ENCODE measurements at regions not wholly inside any gene's neighbourhood (a gene's known extent, or its start where the extent isn't known, plus 50 kb on each side); places are given as distances from the start of the nearest gene placed in this dataset.

DNA sequence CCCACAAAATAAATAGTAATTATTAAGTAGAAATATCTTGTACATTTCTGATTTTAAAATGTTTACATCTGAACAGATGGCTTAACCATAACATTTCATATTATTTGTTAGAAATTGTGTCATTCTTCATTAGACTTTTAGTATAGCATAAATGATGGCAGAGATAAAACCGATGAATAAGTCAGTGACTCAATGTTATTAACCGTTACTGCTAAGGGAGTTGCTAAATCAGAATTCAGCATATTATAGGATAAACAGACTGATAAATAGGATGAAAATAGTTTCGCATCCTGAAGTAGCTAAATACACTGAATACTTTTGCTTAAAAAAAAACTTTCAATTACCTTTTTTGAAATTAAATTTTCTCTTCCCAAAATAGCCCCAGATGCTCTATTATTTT is 610.6 kb upstream of the ZP4 start:
- H3K4me3 ChIP-seq (ENCODE audit: low read depth, low read length): no peak overlapping the region
- DNase-seq (ENCODE audit: low read depth): no peak
- TF ChIP-seq, protein P1, sequence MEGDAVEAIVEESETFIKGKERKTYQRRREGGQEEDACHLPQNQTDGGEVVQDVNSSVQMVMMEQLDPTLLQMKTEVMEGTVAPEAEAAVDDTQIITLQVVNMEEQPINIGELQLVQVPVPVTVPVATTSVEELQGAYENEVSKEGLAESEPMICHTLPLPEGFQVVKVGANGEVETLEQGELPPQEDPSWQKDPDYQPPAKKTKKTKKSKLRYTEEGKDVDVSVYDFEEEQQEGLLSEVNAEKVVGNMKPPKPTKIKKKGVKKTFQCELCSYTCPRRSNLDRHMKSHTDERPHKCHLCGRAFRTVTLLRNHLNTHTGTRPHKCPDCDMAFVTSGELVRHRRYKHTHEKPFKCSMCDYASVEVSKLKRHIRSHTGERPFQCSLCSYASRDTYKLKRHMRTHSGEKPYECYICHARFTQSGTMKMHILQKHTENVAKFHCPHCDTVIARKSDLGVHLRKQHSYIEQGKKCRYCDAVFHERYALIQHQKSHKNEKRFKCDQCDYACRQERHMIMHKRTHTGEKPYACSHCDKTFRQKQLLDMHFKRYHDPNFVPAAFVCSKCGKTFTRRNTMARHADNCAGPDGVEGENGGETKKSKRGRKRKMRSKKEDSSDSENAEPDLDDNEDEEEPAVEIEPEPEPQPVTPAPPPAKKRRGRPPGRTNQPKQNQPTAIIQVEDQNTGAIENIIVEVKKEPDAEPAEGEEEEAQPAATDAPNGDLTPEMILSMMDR (IDR thresholded peaks at IDR 0.05; ENCODE audit: control insufficient read depth, extremely low read depth, insufficient read depth): no peak

DNA sequence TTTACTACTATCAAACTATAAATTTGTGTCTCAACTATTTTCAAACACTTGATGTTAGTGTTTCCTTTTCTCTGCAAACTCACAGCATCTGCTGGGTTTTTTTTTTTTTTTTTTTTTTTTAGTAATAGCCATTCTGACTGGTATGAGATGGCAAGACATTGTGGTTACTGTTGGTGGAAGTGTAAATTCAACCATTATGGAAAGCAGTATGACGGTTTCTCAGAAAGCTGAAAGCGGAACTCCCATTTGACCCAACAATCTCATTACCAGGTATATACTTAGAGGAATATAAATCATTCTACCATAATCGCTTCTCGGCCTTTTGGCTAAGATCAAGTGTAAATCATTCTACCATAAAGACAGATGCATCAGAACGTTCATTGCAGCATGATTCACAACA is 608.3 kb upstream of the ZP4 start:
- no peak overlapping the region for H3K4me3 ChIP-seq (ENCODE audit: low read depth, low read length)
- TF ChIP-seq, protein P1 (IDR thresholded peaks at IDR 0.05; ENCODE audit: control insufficient read depth, extremely low read depth, insufficient read depth): no peak
- DNase-seq (ENCODE audit: low read depth): no peak

DNA sequence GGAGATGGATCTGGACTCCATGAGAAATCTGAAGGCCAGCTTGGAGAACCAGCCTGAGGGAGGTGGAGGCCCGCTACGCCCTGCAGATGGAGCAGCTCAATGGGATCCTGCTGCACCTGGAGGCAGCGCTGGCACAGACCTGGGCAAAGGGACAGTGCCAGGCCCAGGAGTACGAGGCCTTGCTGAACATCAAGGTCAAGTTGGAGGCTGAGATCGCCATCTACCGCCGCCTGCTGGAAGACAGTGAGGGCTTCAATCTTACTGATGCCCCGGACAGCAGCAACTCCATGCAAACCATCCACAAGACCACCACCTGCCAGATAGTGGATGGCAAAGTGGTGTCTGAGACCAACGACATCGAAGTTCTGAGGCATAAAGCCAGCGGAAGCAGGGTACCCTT is 601.5 kb upstream of the ZP4 start:
- no peak for DNase-seq (ENCODE audit: low read depth)
- TF ChIP-seq, protein P1 (IDR thresholded peaks at IDR 0.05; ENCODE audit: control insufficient read depth, extremely low read depth, insufficient read depth): no peak
- no peak overlapping the region for H3K4me3 ChIP-seq (ENCODE audit: low read depth, low read length)

DNA sequence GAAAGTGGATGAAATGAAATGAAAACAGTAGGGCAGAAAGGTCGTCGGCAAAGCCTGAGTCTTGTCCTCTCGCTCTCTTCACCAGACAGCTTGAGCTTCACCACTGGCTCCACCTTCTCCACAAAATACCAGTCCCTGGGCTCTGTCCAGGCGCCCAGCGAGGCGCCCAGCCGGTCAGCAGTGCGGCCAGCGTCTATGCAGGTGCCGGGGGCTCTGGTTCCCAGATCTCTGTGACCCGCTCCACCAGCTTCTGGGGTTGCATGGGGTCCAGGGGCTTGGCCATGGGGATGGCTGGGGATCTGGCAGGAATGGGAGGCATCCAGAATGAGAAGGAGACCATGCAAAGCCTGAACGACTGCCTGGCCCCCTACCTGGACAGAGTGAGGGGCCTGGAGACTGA is 600.5 kb upstream of the ZP4 start:
- TF ChIP-seq, protein P1 (IDR thresholded peaks at IDR 0.05; ENCODE audit: control insufficient read depth, extremely low read depth, insufficient read depth): no peak
- DNase-seq (ENCODE audit: low read depth): no peak
- no peak overlapping the region for H3K4me3 ChIP-seq (ENCODE audit: low read depth, low read length)

DNA sequence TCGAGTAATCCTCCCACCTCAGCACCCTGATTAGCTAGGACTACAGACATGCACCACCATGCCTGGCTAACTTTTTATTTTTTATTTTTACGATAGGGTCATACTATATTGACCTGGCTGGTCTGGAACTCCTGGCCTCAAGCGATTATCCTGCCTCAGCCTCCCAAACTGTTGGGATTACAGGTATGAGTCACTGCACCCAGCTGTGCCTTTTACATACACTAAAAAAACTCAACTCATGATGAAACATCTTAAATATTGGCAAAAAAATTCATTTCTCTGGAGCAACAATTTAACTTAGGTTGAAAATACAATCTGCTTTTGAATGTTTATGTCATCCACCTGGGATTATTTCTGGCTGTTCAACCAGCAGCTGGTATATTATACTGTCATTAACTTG is 598.3 kb upstream of the ZP4 start:
- TF ChIP-seq, protein P1 (IDR thresholded peaks at IDR 0.05; ENCODE audit: control insufficient read depth, extremely low read depth, insufficient read depth): no peak
- no peak for DNase-seq (ENCODE audit: low read depth)
- no peak overlapping the region for H3K4me3 ChIP-seq (ENCODE audit: low read depth, low read length)

DNA sequence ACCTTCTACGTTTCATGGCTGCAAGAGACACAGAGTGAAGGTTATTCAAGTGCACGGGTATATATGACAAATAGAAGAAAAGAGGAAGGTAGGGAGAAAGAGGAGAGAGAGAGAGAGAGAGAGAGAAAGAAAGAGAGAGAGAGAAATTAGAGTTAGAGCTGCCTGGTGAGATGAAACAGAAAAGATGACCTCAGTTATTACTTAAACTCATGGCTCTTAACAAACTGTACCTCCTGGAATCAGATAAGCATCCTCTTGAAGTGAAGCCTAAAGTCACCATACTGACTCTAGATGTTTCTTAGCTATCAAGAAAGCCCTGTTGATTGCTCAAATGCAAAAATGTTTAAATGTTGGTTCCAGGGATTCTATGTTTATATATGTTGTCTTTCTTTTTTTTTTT is 597.7 kb upstream of the ZP4 start:
- H3K4me3 ChIP-seq (ENCODE audit: low read depth, low read length): no peak overlapping the region
- TF ChIP-seq, protein P1 (IDR thresholded peaks at IDR 0.05; ENCODE audit: control insufficient read depth, extremely low read depth, insufficient read depth): no peak
- DNase-seq (ENCODE audit: low read depth): no peak

DNA sequence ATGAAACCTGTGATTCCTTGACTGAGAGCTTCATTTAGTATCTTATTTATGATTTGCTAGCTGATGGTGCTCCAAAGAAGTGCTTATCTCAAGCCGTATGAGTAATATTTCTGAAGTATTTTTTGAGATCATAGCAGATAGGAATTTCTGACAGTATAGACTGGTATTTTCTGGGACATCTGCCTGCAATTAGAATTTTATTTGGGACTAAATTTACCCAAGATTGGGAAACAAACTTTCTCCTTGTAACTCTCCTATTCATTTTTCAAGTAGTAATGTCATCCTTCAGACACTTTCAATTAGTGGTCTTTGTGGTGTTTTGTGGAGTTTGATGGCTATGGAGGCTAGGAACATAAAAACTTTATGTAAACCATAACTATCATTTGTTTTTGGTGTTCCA is 597.2 kb upstream of the ZP4 start:
- H3K4me3 ChIP-seq (ENCODE audit: low read depth, low read length): no peak overlapping the region
- no peak for DNase-seq (ENCODE audit: low read depth)
- TF ChIP-seq, protein P1 (IDR thresholded peaks at IDR 0.05; ENCODE audit: control insufficient read depth, extremely low read depth, insufficient read depth): no peak
